ENCODE measurements at regions not wholly inside any gene's neighbourhood (a gene's known extent, or its start where the extent isn't known, plus 50 kb on each side); places are given as distances from the start of the nearest gene placed in this dataset.

- no peak for TF ChIP-seq JUNB (IDR thresholded peaks at IDR 0.05)
- no peak for TF ChIP-seq ESRRA (IDR thresholded peaks at IDR 0.05; ENCODE audit: low read length)
- TF ChIP-seq MAX (IDR thresholded peaks at IDR 0.05; ENCODE audit: low read depth, low read length), result no peak
- no peak for TF ChIP-seq EP300 (IDR thresholded peaks at IDR 0.05; ENCODE audit: borderline replicate concordance in 1 of 2, control insufficient read depth in 1 of 2, low read depth in 2 of 2, low read length in 2 of 2)
- TF ChIP-seq IRF5 (IDR thresholded peaks at IDR 0.05; ENCODE audit: borderline replicate concordance), result no peak
- TF ChIP-seq NFIC (IDR thresholded peaks at IDR 0.05; ENCODE audit: low read depth, low read length), result no peak; the same call in 1 of the 2 replicates
- TF ChIP-seq, protein P1, sequence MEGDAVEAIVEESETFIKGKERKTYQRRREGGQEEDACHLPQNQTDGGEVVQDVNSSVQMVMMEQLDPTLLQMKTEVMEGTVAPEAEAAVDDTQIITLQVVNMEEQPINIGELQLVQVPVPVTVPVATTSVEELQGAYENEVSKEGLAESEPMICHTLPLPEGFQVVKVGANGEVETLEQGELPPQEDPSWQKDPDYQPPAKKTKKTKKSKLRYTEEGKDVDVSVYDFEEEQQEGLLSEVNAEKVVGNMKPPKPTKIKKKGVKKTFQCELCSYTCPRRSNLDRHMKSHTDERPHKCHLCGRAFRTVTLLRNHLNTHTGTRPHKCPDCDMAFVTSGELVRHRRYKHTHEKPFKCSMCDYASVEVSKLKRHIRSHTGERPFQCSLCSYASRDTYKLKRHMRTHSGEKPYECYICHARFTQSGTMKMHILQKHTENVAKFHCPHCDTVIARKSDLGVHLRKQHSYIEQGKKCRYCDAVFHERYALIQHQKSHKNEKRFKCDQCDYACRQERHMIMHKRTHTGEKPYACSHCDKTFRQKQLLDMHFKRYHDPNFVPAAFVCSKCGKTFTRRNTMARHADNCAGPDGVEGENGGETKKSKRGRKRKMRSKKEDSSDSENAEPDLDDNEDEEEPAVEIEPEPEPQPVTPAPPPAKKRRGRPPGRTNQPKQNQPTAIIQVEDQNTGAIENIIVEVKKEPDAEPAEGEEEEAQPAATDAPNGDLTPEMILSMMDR (IDR thresholded peaks at IDR 0.05 in 2 of 3, conservative IDR thresholded peaks at IDR 0.05 in 1 of 3; ENCODE audit: control insufficient read depth in 2 of 3, extremely low read depth in 1 of 3, insufficient read depth in 1 of 3, low read depth in 3 of 3, low read length in 3 of 3), result no peak
- no peak for TF ChIP-seq EZH2 (IDR thresholded peaks at IDR 0.05; ENCODE audit: borderline replicate concordance, control insufficient read depth, low read depth, low read length)
- no peak for TF ChIP-seq E2F8 (IDR thresholded peaks at IDR 0.05; ENCODE audit: low read depth, partially characterized antibody)
- TF ChIP-seq RFX5 (IDR thresholded peaks at IDR 0.05; ENCODE audit: low read depth, low read length), result no peak
- TF ChIP-seq CREB1 (IDR thresholded peaks at IDR 0.05; ENCODE audit: low read depth), result no peak
Observed at GRCh38 chr3:165439765-165440164, 243.6 kb upstream of the SLITRK3 start.

Measured in GM12878 (cell line).